Activated CD4-positive, alpha-beta T cell treated with anti-CD3 and anti-CD28 coated beads for 48 hours (primary cell): ENCODE measurements at regions not wholly inside any gene's neighbourhood (a gene's known extent, or its start where the extent isn't known, plus 50 kb on each side); places are given as distances from the start of the nearest gene placed in this dataset.
A peak's percentile ranks its signal among the peaks of the same experiment; 100 is the strongest.

ENCODE experiments used
- DNase-seq: peaks from one replicate; pipeline ENCODE4 v3.0.0-alpha.2; 2020

- no peak for DNase-seq
These were observed 171.8 kb downstream of the IGLL1 start for GRCh38 chr22:23408321-23408720.

GRCh38 chr22:23405366-23405851 is 174.7 kb downstream of the IGLL1 start:
- DNase-seq: no peak

- no peak for DNase-seq
These were observed 175.3 kb downstream of the IGLL1 start for GRCh38 chr22:23404689-23405365.

- DNase-seq: no peak
These were observed 176.1 kb downstream of the IGLL1 start for GRCh38 chr22:23403720-23404688.

GRCh38 chr22:23403152-23403719 is 176.9 kb downstream of the IGLL1 start:
- no peak for DNase-seq

GRCh38 chr22:23402275-23403151 is 177.6 kb downstream of the IGLL1 start:
- DNase-seq: peak; percentile 75

- no peak for DNase-seq
These were observed 178.2 kb downstream of the IGLL1 start for GRCh38 chr22:23401910-23402274.

GRCh38 chr22:23401111-23401909 is 178.8 kb downstream of the IGLL1 start:
- DNase-seq: no peak

GRCh38 chr22:23400286-23400981 is 179.7 kb downstream of the IGLL1 start:
- no peak for DNase-seq

GRCh38 chr22:23399367-23400285 is 180.5 kb downstream of the IGLL1 start:
- DNase-seq: no peak

GRCh38 chr22:23398701-23399366 is 181.3 kb downstream of the IGLL1 start:
- no peak for DNase-seq

- no peak for DNase-seq
These were observed 182.2 kb downstream of the IGLL1 start for GRCh38 chr22:23397613-23398567.

- DNase-seq: no peak
These were observed 183.0 kb downstream of the IGLL1 start for GRCh38 chr22:23397008-23397612.

- no peak for DNase-seq
These were observed 183.6 kb downstream of the IGLL1 start for GRCh38 chr22:23396362-23397007.

GRCh38 chr22:23395530-23396361 is 184.3 kb downstream of the IGLL1 start:
- no peak for DNase-seq
